Fibroblast of lung (primary cell): ENCODE measurements at regions not wholly inside any gene's neighbourhood (a gene's known extent, or its start where the extent isn't known, plus 50 kb on each side); places are given as distances from the start of the nearest gene placed in this dataset.

Experiments
- EZH2 ChIP-seq: IDR thresholded peaks from 2 replicates; pipeline ENCODE4 v1.5.1; 2012; ENCODE audit warnings: low read length, control low read depth, mild to moderate bottlenecking; ENCODE audit errors: missing control alignments
- TF ChIP-seq, protein P1 (sequence below), 2 donors: IDR thresholded peaks in 1 of 2; conservative IDR thresholded peaks in 1 of 2; 1 replicate in 1 of 2; 2 replicates in 1 of 2; pipeline ENCODE4 v1.5.1; 2011 to 2012; ENCODE audit warnings: low read length in 2 of 2, control low read depth in 1 of 2, inconsistent platforms in 1 of 2, low read depth in 1 of 2, mild to moderate bottlenecking in 1 of 2

DNA sequence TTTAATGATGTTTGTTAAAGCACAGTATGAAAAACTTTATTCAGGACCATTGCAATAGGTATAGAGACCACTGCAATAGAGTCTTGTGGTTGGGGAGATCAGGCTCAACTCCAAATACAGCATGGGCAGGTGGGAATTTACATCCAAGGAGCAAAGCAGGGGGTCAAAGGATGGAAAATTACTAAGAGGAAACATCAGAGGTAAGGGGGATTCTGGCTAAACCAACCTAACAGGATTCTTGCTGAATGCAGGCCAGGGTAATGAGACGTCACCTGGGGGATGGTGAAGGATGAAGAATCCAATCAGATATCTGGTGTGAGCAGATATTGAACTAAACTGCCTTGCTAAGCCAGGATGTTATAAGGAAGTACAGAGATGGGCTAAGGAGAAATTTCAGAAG is 126.6 kb upstream of the MIR17HG start:
- TF ChIP-seq, protein P1, sequence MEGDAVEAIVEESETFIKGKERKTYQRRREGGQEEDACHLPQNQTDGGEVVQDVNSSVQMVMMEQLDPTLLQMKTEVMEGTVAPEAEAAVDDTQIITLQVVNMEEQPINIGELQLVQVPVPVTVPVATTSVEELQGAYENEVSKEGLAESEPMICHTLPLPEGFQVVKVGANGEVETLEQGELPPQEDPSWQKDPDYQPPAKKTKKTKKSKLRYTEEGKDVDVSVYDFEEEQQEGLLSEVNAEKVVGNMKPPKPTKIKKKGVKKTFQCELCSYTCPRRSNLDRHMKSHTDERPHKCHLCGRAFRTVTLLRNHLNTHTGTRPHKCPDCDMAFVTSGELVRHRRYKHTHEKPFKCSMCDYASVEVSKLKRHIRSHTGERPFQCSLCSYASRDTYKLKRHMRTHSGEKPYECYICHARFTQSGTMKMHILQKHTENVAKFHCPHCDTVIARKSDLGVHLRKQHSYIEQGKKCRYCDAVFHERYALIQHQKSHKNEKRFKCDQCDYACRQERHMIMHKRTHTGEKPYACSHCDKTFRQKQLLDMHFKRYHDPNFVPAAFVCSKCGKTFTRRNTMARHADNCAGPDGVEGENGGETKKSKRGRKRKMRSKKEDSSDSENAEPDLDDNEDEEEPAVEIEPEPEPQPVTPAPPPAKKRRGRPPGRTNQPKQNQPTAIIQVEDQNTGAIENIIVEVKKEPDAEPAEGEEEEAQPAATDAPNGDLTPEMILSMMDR (conservative IDR thresholded peaks at IDR 0.05 in 1 of 2, IDR thresholded peaks at IDR 0.05 in 1 of 2; ENCODE audit: low read depth in 1 of 2, low read length in 2 of 2): no peak
- no peak for TF ChIP-seq EZH2
